RWPE1 (cell line): ENCODE measurements at regions not wholly inside any gene's neighbourhood (a gene's known extent, or its start where the extent isn't known, plus 50 kb on each side); places are given as distances from the start of the nearest gene placed in this dataset.

Source experiments
- CTCF ChIA-PET: fragments of 350-600 bp; sonication (Branson Sonifier 250); formaldehyde crosslinking; extraction: SDS; loops from one replicate; lab custom pipeline; 2021; lab: Yijun Ruan, JAX
- POLR2A ChIA-PET: fragments of 400-600 bp; formaldehyde crosslinking; extraction: SDS; loops from one replicate; lab custom pipeline; 2020; ENCODE audit warnings: antibody characterized with exemption; ENCODE audit not compliant: low non-redundant PET; lab: Yijun Ruan, JAX
- DNase-seq: peaks from one replicate; pipeline ENCODE4 v3.0.0; 2012; ENCODE audit warnings: low spot score
- H3K27ac ChIP-seq: fragments of 450-650 bp; 2 replicates; pipeline ENCODE4 v1.5.1; 2017
- CTCF ChIP-seq: fragments of 450-650 bp; conservative IDR thresholded peaks from 2 replicates; pipeline ENCODE4 v1.5.1; 2017; ENCODE audit warnings: low read depth, mild to moderate bottlenecking

- no peak overlapping the region for H3K27ac ChIP-seq
- POLR2A ChIA-PET: no interaction called here
- no peak for DNase-seq
- CTCF ChIA-PET: no interaction called here
- TF ChIP-seq CTCF: no peak
Measured at GRCh38 chr1:214740471-214740870, 137.5 kb downstream of the CENPF start.

DNA sequence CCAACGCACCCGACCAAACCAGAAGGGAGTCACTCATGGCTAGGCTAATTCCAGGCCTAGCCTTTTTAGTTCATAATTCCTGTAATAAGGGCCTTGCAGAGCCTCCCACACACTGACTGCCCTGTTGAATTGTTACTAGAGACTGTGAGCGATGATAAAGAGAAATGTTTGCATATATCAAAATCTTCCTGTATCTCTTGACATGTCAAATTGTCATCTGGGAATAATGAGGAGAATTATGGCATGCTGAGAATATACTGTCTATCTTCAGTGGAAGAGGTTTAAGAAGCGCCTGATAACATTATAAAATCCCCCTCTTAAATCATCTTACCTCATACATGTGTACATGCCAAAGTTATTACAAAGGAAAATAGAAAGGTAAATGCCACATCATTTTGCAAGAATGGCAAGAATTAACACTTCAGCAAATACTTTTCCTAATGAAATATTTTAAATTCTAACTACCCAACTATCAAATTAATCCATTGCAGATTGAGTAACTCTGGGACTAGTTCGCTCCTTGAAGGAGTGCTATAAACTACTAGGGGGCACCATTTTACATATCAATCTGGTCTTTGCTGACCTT lies 144.1 kb downstream of the CENPF start:
- DNase-seq: no peak
- H3K27ac ChIP-seq: no peak overlapping the region
- no peak for TF ChIP-seq CTCF
- CTCF ChIA-PET: no interaction called here
- POLR2A ChIA-PET: no interaction called here

- ChIA-PET CTCF (no interaction called here), POLR2A (no interaction called here)
- DNase-seq: no peak
- no peak for TF ChIP-seq CTCF
- no peak overlapping the region for H3K27ac ChIP-seq
Measured at GRCh38 chr1:214753236-214753852, 150.3 kb downstream of the CENPF start.

- ChIA-PET CTCF (no interaction called here), POLR2A (no interaction called here)
- H3K27ac ChIP-seq: no peak overlapping the region
- DNase-seq: no peak
- TF ChIP-seq CTCF: no peak
Measured at GRCh38 chr1:214761030-214761429, 158.0 kb downstream of the CENPF start.

- TF ChIP-seq CTCF: no peak
- H3K27ac ChIP-seq: no peak overlapping the region
- DNase-seq: no peak
- POLR2A ChIA-PET: no interaction called here
- CTCF ChIA-PET: no interaction called here
Measured at GRCh38 chr1:214762902-214763301, 159.9 kb downstream of the CENPF start.

GRCh38 chr1:214764502-214764901 lies 161.5 kb downstream of the CENPF start:
- no peak for DNase-seq
- ChIA-PET CTCF (no interaction called here), POLR2A (no interaction called here)
- TF ChIP-seq CTCF: no peak
- H3K27ac ChIP-seq: no peak overlapping the region
